K562 (cell line): ENCODE measurements at regions not wholly inside any gene's neighbourhood (a gene's known extent, or its start where the extent isn't known, plus 50 kb on each side); places are given as distances from the start of the nearest gene placed in this dataset.

ENCODE experiments used
- ATAC-seq: fragments of 200-7000 bp; cut with Tn5 transposase; 3 replicates; pipeline ENCODE4 v1.9.1; 2020; ENCODE audit warnings: moderate library complexity
- BruUV-seq: library from RNA; stranded (reverse); fragments of 400-500 nt; replicated peaks from 2 replicates; lab custom pipeline; 2021; lab: Mats Ljungman, UMichigan
- CTCF ChIA-PET: fragments of 300-600 bp; formaldehyde crosslinking; extraction: SDS; loops from one replicate; lab custom pipeline; 2021; ENCODE audit warnings: low intra/inter-chr PET ratio; lab: Yijun Ruan, JAX
- POLR2A ChIA-PET: fragments of 300-600, 350-650 bp; sonication (Branson Sonifier 250); formaldehyde crosslinking; extraction: SDS; loops from one replicate; lab custom pipeline; 2021; ENCODE audit warnings: antibody characterized with exemption, inconsistent platforms; lab: Yijun Ruan, JAX
- DNase-seq, 4 experiments: peaks; one replicate each; pipeline versions ENCODE4 v3.0.0 to v3.0.0-alpha.2; 2011 to 2018; ENCODE audit warnings: low spot score in 3 of 4, mixed read lengths in 3 of 4; ENCODE audit errors: extremely low read depth in 1 of 4
- FAIRE-seq: peaks from 2 replicates; lab custom pipeline; 2011; peaks lifted over from hg19 to GRCh38; lab: Jason Lieb, UNC
- H2AFZ ChIP-seq: 2 replicates; pipeline ENCODE4 v1.6.0; 2011; ENCODE audit warnings: low read depth, low read length, control low read depth, inconsistent platforms
- H3K27ac ChIP-seq: fragments of 200-600 bp; 3 replicates; pipeline ENCODE4 v1.8.0; 2011; ENCODE audit warnings: low read depth, mild to moderate bottlenecking, control low read depth, inconsistent platforms, low read length, moderate library complexity, mixed read lengths; ENCODE audit errors: extremely low read depth
- H3K27me3 ChIP-seq, 2 experiments: fragments of 300-600 bp in 1 of 2; 2 replicates in 1 of 2; 3 replicates in 1 of 2; pipeline versions ENCODE4 v1.6.0 to v1.8.0; 2011; ENCODE audit warnings: inconsistent platforms in 2 of 2, low read length in 2 of 2, mild to moderate bottlenecking in 1 of 2, mixed read lengths in 1 of 2, moderate library complexity in 1 of 2; ENCODE audit not compliant: control insufficient read depth in 2 of 2, insufficient read depth in 2 of 2
- H3K36me3 ChIP-seq: fragments of 300-600 bp; 3 replicates; pipeline ENCODE4 v1.8.0; 2011; ENCODE audit warnings: mild to moderate bottlenecking, low read length, inconsistent platforms; ENCODE audit not compliant: control insufficient read depth, insufficient read depth
- H3K4me1 ChIP-seq, 2 experiments: fragments of 200-600 bp in 1 of 2; replicated peaks in 1 of 2; 2 replicates in 1 of 2; 3 replicates in 1 of 2; pipeline versions ENCODE4 v1.5.1 to v1.8.0; 2011; ENCODE audit warnings: inconsistent platforms in 2 of 2, low read length in 2 of 2, mild to moderate bottlenecking in 1 of 2, mixed read lengths in 1 of 2, moderate library complexity in 1 of 2; ENCODE audit not compliant: control insufficient read depth in 2 of 2, insufficient read depth in 2 of 2
- H3K4me2 ChIP-seq: 2 replicates; pipeline ENCODE4 v1.6.1; 2011; ENCODE audit warnings: low read length, control low read depth, inconsistent platforms, mixed read lengths; ENCODE audit not compliant: insufficient read depth
- H3K4me3 ChIP-seq: fragments of 200-600 bp; sonication (generic), shearing (Covaris generic); 2 replicates; pipeline ENCODE4 v1.5.1; 2016; ENCODE audit warnings: control low read depth, inconsistent platforms
- H3K79me2 ChIP-seq: fragments of 200-600 bp; 3 replicates; pipeline ENCODE4 v1.8.0; 2011; ENCODE audit warnings: low read length, inconsistent platforms; ENCODE audit not compliant: control insufficient read depth, insufficient read depth
- H3K9ac ChIP-seq, 2 experiments: 2 replicates each; pipeline versions ENCODE4 v1.6.0 to v1.6.1; 2011; ENCODE audit warnings: low read depth in 2 of 2, low read length in 2 of 2, control low read depth in 1 of 2, inconsistent platforms in 1 of 2, mild to moderate bottlenecking in 1 of 2, mixed read lengths in 1 of 2; ENCODE audit not compliant: insufficient read depth in 1 of 2
- H3K9me1 ChIP-seq: one replicate; pipeline ENCODE4 v1.6.0; 2011; ENCODE audit warnings: inconsistent platforms, mild to moderate bottlenecking, low read length, moderate library complexity; ENCODE audit not compliant: control insufficient read depth, insufficient read depth
- H3K9me3 ChIP-seq: replicated peaks from 2 replicates; pipeline ENCODE4 v1.5.1; 2011; ENCODE audit warnings: low read depth, low read length, inconsistent platforms; ENCODE audit not compliant: control insufficient read depth, insufficient read depth
- H4K20me1 ChIP-seq: replicated peaks from 2 replicates; pipeline ENCODE4 v1.6.1; 2011; ENCODE audit warnings: low read length, inconsistent platforms, mixed read lengths; ENCODE audit not compliant: control insufficient read depth, insufficient read depth
- AFF1 ChIP-seq, 2 experiments: fragments of 450-650 bp; IDR thresholded peaks; 2 replicates each; pipeline ENCODE4 v1.6.1; 2018; ENCODE audit warnings: mild to moderate bottlenecking in 2 of 2, low read depth in 1 of 2; ENCODE audit not compliant: partially characterized antibody in 2 of 2
- CHAMP1 ChIP-seq: fragments of 450-650 bp; IDR thresholded peaks from 2 replicates; pipeline ENCODE4 v1.6.1; 2016; ENCODE audit warnings: mild to moderate bottlenecking
- ID3 ChIP-seq, 2 experiments: fragments of 250-450 bp in 1 of 2; fragments of 450-650 bp in 1 of 2; sonication (Bioruptor Pico) in 1 of 2; IDR thresholded peaks; 2 replicates each; pipeline versions ENCODE4 v1.6.1 to v1.8.0; 2016 to 2021; ENCODE audit warnings: mild to moderate bottlenecking in 2 of 2, moderate library complexity in 2 of 2, missing compliant biosample characterization in 1 of 2, missing genetic modification characterization in 1 of 2
- MITF ChIP-seq: IDR thresholded peaks from 2 replicates; pipeline ENCODE4 v1.6.1; 2014; ENCODE audit warnings: antibody characterized with exemption
- NFE2L1 ChIP-seq: fragments of 450-650 bp; IDR thresholded peaks from 2 replicates; pipeline ENCODE4 v1.6.1; 2016; ENCODE audit warnings: missing genetic modification characterization, low read depth, mild to moderate bottlenecking, missing compliant biosample characterization, moderate library complexity, borderline replicate concordance
- RB1 ChIP-seq: fragments of 450-650 bp; IDR thresholded peaks from 2 replicates; pipeline ENCODE4 v1.6.1; 2017; ENCODE audit warnings: low read depth, mild to moderate bottlenecking
- TEAD2 ChIP-seq: fragments of 450-650 bp; IDR thresholded peaks from 2 replicates; pipeline ENCODE4 v1.6.1; 2016; ENCODE audit warnings: missing genetic modification characterization, control low read depth, missing compliant biosample characterization
- UBTF ChIP-seq, 2 experiments: IDR thresholded peaks; 2 replicates each; pipeline ENCODE4 v1.6.1; 2012; ENCODE audit warnings: improper control_type of control experiment in 2 of 2, low read depth in 2 of 2, low read length in 2 of 2, borderline replicate concordance in 1 of 2
- ZC3H8 ChIP-seq: fragments of 450-650 bp; IDR thresholded peaks from 2 replicates; pipeline ENCODE4 v1.6.1; 2017
- WGBS: fragments of 100-300 bp; shearing (Covaris generic); methylation state at CpG from one replicate; pipeline ENCODE4 v1.1.6; 2016; ENCODE audit warnings: low coverage, mixed read lengths; ENCODE audit not compliant: insufficient coverage; ENCODE audit errors: missing lambda C conversion rate; 5-methylcytosine and 5-hydroxymethylcytosine counted together
- in situ Hi-C: fragments of 300-500 bp; cut with MboI; formaldehyde crosslinking; loops from 4 replicates; pipeline ENCODE4 v1.15.0; 2018; ENCODE audit warnings: inconsistent platforms, mixed read lengths
- intact Hi-C: fragments of 100-400 bp; cut with micrococcal nuclease; formaldehyde crosslinking; loops from 2 replicates; pipeline ENCODE4 v1.14.2; 2022

- TF ChIP-seq UBTF (IDR thresholded peaks at IDR 0.05; ENCODE audit: borderline replicate concordance in 1 of 2, low read depth in 2 of 2, low read length in 2 of 2) (no peak), ID3 (CRISPR knock-in tag; IDR thresholded peaks at IDR 0.05) (no peak), ID3 (tag; IDR thresholded peaks at IDR 0.05) (no peak)
Observed at GRCh38 chr18:78521136-78521535, 458.5 kb upstream of the SALL3 start (continued).

- TF ChIP-seq CHAMP1, result no peak
- no peak for TF ChIP-seq NFE2L1 (tag)
- TF ChIP-seq AFF1 (IDR thresholded peaks at IDR 0.05; ENCODE audit: low read depth in 1 of 2, partially characterized antibody in 2 of 2), result no peak
- no peak for TF ChIP-seq ZC3H8
- TF ChIP-seq RB1, result no peak
- TF ChIP-seq TEAD2 (tag), result no peak
- no peak for TF ChIP-seq MITF
- Histone ChIP-seq H4K20me1 (no peaks in the 10 kb centered on the region), H3K9ac (no peak overlapping the region), H3K9me3 (no peaks in the 10 kb centered on the region), H3K27ac (no peak overlapping the region), H3K4me2 (no peak overlapping the region), H3K36me3 (no peaks in the 10 kb centered on the region), H3K79me2 (no peaks in the 10 kb centered on the region), H2AFZ (no peak overlapping the region), H3K9me1 (no peaks in the 10 kb centered on the region), H3K4me3 (no peak overlapping the region), H3K4me1 (no peaks in the 10 kb centered on the region), H3K27me3 (peaks cover 0 to 37% of the 10 kb centered on the region in 2 experiments; a peak in 4 of 5 replicates)
- FAIRE-seq (no peak), ATAC-seq (no peak), DNase-seq (no peak)
- WGBS, result 0% methylated on average over 8 of the region's 8 CpGs
- BruUV-seq, result no TSS peak
- CTCF ChIA-PET, result no interaction called here
- intact Hi-C loops, result no loop called here
- POLR2A ChIA-PET, result no interaction called here
- in situ Hi-C loops, result no loop called here
Observed at GRCh38 chr18:78521744-78522143, 457.9 kb upstream of the SALL3 start.
